HFFc6 (cell line): ENCODE measurements at regions not wholly inside any gene's neighbourhood (a gene's known extent, or its start where the extent isn't known, plus 50 kb on each side); places are given as distances from the start of the nearest gene placed in this dataset.

Experiments
- DNase-seq: peaks from one replicate; pipeline ENCODE4 v3.0.0-alpha.2; 2018
- H3K27ac Mint-ChIP-seq: 2 replicates; pipeline ENCODE4 v1.8.0; 2020; ENCODE audit warnings: mild to moderate bottlenecking, mixed read lengths
- H3K27me3 Mint-ChIP-seq: 2 replicates; pipeline ENCODE4 v1.8.0; 2021; ENCODE audit warnings: mild to moderate bottlenecking, moderate library complexity, mixed read lengths; ENCODE audit not compliant: insufficient read depth
- H3K36me3 Mint-ChIP-seq: 2 replicates; pipeline ENCODE4 v1.8.0; 2021; ENCODE audit warnings: low read depth, mixed read lengths
- H3K4me1 Mint-ChIP-seq: 2 replicates; pipeline ENCODE4 v1.8.0; 2020; ENCODE audit warnings: low read depth, mixed read lengths
- H3K4me3 Mint-ChIP-seq: 2 replicates; pipeline ENCODE4 v1.8.0; 2020; ENCODE audit warnings: mild to moderate bottlenecking, moderate library complexity, mixed read lengths
- H3K9me3 Mint-ChIP-seq: 2 replicates; pipeline ENCODE4 v1.8.0; 2020; ENCODE audit warnings: mild to moderate bottlenecking, mixed read lengths
- TF ChIP-seq, protein P1 (sequence below): fragments of 200-600 bp; sonication (generic); IDR thresholded peaks from 2 replicates; pipeline ENCODE4 v1.5.0; 2021; ENCODE audit warnings: antibody characterized with exemption, mild to moderate bottlenecking

DNA sequence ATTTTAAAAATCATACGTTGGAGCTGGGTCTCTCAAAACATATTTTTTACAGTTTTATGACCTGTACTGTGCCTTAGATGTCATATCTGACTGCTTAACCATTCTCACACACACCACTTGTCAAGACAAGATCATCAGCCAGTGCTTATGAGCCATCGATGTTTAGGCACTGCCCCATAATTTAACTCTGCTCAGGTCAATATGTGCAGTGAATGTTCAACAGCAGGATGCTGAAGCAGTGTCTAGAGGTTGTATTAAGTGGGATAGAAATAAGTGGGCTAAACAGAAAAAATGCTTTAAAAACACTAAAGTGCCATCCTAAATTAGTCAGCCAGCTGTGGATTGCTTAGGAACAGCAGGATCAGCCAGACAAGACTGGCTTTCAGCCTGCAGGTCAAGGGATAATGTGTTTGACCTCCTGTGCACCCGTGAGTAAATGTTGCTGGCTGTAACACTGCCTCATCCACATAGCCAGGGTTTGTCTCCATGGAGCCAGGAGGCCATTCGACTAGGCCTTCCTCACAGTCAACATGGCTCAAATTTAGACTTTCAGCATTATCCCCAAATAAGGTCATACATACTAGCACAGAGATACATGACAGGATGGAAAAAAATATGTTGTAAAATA, 139.0 kb upstream of the NXPH2 start:
- TF ChIP-seq, protein P1, sequence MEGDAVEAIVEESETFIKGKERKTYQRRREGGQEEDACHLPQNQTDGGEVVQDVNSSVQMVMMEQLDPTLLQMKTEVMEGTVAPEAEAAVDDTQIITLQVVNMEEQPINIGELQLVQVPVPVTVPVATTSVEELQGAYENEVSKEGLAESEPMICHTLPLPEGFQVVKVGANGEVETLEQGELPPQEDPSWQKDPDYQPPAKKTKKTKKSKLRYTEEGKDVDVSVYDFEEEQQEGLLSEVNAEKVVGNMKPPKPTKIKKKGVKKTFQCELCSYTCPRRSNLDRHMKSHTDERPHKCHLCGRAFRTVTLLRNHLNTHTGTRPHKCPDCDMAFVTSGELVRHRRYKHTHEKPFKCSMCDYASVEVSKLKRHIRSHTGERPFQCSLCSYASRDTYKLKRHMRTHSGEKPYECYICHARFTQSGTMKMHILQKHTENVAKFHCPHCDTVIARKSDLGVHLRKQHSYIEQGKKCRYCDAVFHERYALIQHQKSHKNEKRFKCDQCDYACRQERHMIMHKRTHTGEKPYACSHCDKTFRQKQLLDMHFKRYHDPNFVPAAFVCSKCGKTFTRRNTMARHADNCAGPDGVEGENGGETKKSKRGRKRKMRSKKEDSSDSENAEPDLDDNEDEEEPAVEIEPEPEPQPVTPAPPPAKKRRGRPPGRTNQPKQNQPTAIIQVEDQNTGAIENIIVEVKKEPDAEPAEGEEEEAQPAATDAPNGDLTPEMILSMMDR = no peak
- H3K36me3 Mint-ChIP-seq = no peaks in the 10 kb centered on the region
- H3K4me1 Mint-ChIP-seq = no peaks in the 10 kb centered on the region
- peaks cover 20% of the 10 kb centered on the region for H3K9me3 Mint-ChIP-seq
- H3K4me3 Mint-ChIP-seq = no peak overlapping the region
- DNase-seq = no peak
- no peak overlapping the region for H3K27ac Mint-ChIP-seq
- no peaks in the 10 kb centered on the region; the same call in 1 of the 2 replicates for H3K27me3 Mint-ChIP-seq

DNA sequence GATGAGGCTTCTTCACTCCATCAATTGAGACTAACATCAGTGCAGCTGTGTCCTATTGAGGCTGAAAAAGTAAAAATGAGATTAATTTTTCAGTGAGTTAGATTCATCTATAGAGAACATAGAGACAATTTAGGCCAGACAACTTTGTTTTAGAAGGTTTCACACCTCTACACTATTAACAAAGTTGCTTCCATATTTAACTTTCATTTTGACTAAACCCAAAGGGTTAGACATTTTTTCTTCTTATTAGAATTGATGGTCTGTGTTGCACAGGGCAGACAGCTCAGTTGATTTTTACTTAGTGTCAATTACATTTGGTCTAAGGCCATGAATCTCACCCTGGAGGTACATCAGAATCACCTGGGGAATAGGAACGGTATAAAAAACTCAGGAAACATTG, 130.2 kb upstream of the NXPH2 start:
- DNase-seq = no peak
- TF ChIP-seq, protein P1 = no peak
- no peak overlapping the region for H3K27ac Mint-ChIP-seq
- H3K36me3 Mint-ChIP-seq = no peaks in the 10 kb centered on the region
- no peaks in the 10 kb centered on the region for H3K4me1 Mint-ChIP-seq
- H3K27me3 Mint-ChIP-seq = no peaks in the 10 kb centered on the region; the same call in 1 of the 2 replicates
- peaks cover 17% of the 10 kb centered on the region for H3K9me3 Mint-ChIP-seq
- no peak overlapping the region for H3K4me3 Mint-ChIP-seq

DNA sequence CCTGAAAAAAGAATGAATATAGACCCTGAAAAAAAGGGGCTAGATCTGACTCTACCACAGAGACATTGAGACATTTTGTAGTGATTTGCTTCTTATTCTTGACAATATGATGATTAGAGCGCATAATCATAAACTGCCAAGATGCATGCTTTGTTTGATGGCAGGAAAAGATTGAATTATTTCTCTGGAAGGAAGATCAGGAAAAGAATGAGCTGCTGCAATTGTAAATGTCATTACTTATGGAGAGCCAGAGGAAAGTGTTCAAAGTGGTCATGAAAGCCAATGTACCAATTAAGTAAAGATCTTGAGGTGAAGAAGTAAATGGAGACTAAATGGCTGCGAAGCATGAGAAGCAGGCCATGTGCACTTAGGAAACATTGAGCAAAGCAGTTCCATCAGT, 126.4 kb upstream of the NXPH2 start:
- TF ChIP-seq, protein P1 = no peak
- Mint-ChIP-seq H3K27ac (no peak overlapping the region), H3K4me1 (no peaks in the 10 kb centered on the region), H3K4me3 (no peak overlapping the region), H3K9me3 (peaks cover 37% of the 10 kb centered on the region), H3K36me3 (no peaks in the 10 kb centered on the region), H3K27me3 (no peaks in the 10 kb centered on the region; the same call in 1 of the 2 replicates)
- DNase-seq = no peak

DNA sequence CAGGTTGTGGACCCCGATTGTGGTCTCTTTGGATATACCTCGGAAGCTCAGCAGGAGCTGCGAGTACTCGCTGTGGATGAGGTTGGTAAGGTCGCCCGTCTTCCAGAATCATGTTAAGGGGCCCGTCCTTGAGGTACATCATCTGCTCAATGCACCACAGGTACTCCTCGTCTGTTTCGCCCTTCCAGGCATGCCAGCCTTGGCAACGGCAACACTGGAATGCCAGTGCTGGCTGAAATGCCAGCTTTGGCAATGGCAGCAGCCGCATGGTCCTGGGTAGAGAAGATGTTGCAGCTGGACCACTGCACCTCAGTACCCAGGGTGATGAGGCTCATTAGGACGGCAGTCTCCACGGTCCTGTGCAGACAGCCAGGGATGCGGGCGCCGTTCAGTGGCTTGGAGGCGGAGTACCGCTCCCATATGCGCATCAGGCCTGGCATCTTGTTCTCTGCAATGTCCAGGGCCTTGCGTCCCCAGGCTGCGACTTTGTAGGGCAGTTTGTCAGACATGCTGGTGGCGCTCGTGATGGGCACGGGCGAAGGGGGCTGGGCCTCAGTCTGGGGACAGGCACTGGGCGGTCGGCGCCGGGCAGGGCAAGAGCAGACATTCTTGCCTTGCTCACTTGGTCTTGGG, 122.2 kb upstream of the NXPH2 start:
- TF ChIP-seq, protein P1 = no peak
- Mint-ChIP-seq H3K27ac (no peak overlapping the region), H3K9me3 (peaks cover 36% of the 10 kb centered on the region), H3K36me3 (no peaks in the 10 kb centered on the region), H3K27me3 (no peaks in the 10 kb centered on the region), H3K4me3 (no peak overlapping the region), H3K4me1 (no peaks in the 10 kb centered on the region)
- DNase-seq = no peak

DNA sequence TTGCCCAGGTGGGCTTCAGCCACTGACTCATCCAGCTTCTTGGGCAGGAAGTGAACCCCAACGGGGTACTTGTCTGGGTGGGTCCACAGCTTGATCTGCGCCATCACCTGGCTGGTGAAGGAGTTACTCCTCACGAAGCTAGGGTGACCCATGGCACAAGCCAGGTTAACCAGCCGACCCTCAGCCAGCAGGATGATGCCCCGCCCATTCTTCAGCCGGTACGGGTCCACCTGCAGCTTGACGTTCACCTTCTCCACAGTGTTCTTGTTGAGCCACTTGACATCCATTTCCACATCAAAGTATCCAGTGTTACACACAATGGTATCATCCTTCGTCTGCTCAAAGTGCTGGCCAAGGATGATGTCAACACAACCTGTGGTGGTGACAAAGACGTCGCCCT, 121.3 kb upstream of the NXPH2 start:
- Mint-ChIP-seq H3K36me3 (no peaks in the 10 kb centered on the region), H3K4me3 (no peak overlapping the region), H3K9me3 (peaks cover 36% of the 10 kb centered on the region), H3K4me1 (no peaks in the 10 kb centered on the region), H3K27ac (no peak overlapping the region), H3K27me3 (no peaks in the 10 kb centered on the region)
- TF ChIP-seq, protein P1 = no peak
- no peak for DNase-seq
